ENCODE measurements at regions not wholly inside any gene's neighbourhood (a gene's known extent, or its start where the extent isn't known, plus 50 kb on each side); places are given as distances from the start of the nearest gene placed in this dataset.

GRCh38 chr12:126797525-126797924, 1469.4 kb upstream of the TMEM132C start:
- Mint-ChIP-seq H3K27me3 (ENCODE audit: low read depth) (peaks cover 2% of the 10 kb centered on the region; the same call in 1 of the 2 replicates), H3K4me3 (no peak overlapping the region), H3K36me3 (peaks cover 57% of the 10 kb centered on the region), H3K9me3 (peaks cover 76% of the 10 kb centered on the region), H3K4me1 (no peaks in the 10 kb centered on the region), H3K27ac (no peak overlapping the region)
- no peak for DNase-seq (ENCODE audit: low spot score)
- ATAC-seq: no peak
- no peak for TF ChIP-seq TEAD1 (CRISPR knock-in tag; IDR thresholded peaks at IDR 0.05)
- TF ChIP-seq ATF3 (CRISPR knock-in tag; conservative IDR thresholded peaks at IDR 0.05): no peak
- TF ChIP-seq HMGXB4 (CRISPR knock-in tag; IDR thresholded peaks at IDR 0.05): no peak
- no peak for TF ChIP-seq CDX4 (CRISPR knock-in tag; IDR thresholded peaks at IDR 0.05; ENCODE audit: borderline replicate concordance)
- ChIA-PET POLR2A (no interaction called here), CTCF (no interaction called here)

GRCh38 chr12:126798449-126798848, 1468.5 kb upstream of the TMEM132C start:
- H3K9me3 Mint-ChIP-seq: peaks cover 82% of the 10 kb centered on the region
- ATAC-seq (no peak), DNase-seq (ENCODE audit: low spot score) (no peak)
- H3K4me1 Mint-ChIP-seq: no peaks in the 10 kb centered on the region
- H3K4me3 Mint-ChIP-seq: no peak overlapping the region
- TF ChIP-seq CREB1 (CRISPR knock-in tag; IDR thresholded peaks at IDR 0.05) (no peak), MAX (CRISPR knock-in tag; IDR thresholded peaks at IDR 0.05) (no peak), RORB (CRISPR knock-in tag; IDR thresholded peaks at IDR 0.05) (no peak), USF2 (CRISPR knock-in tag; IDR thresholded peaks at IDR 0.05) (no peak), ZNF532 (CRISPR knock-in tag; IDR thresholded peaks at IDR 0.05; ENCODE audit: borderline replicate concordance) (no peak), IRF1 (CRISPR knock-in tag; IDR thresholded peaks at IDR 0.05) (no peak), ZBTB21 (CRISPR knock-in tag; IDR thresholded peaks at IDR 0.05; ENCODE audit: borderline replicate concordance) (no peak)
- ChIA-PET CTCF (no interaction called here), POLR2A (no interaction called here)
- peaks cover 63% of the 10 kb centered on the region for H3K36me3 Mint-ChIP-seq
- H3K27ac Mint-ChIP-seq: no peak overlapping the region
- H3K27me3 Mint-ChIP-seq (ENCODE audit: low read depth): no peaks in the 10 kb centered on the region

- peaks cover 82% of the 10 kb centered on the region for H3K36me3 Mint-ChIP-seq
- DNase-seq (ENCODE audit: low spot score): no peak
- no peak overlapping the region for H3K27ac Mint-ChIP-seq
- H3K4me3 Mint-ChIP-seq: no peak overlapping the region
- peaks cover 7% of the 10 kb centered on the region; the same call in 1 of the 2 replicates for H3K27me3 Mint-ChIP-seq (ENCODE audit: low read depth)
- H3K9me3 Mint-ChIP-seq: peaks cover 88% of the 10 kb centered on the region
- H3K4me1 Mint-ChIP-seq: no peaks in the 10 kb centered on the region
- ChIA-PET POLR2A (no interaction called here), CTCF (no interaction called here)
- no peak for ATAC-seq
- TF ChIP-seq SP1 (CRISPR knock-in tag; conservative IDR thresholded peaks at IDR 0.05): no peak
- no peak for TF ChIP-seq NFYB (CRISPR knock-in tag; conservative IDR thresholded peaks at IDR 0.05; ENCODE audit: low read depth)
- TF ChIP-seq E2F5 (CRISPR knock-in tag; IDR thresholded peaks at IDR 0.05): no peak
- TF ChIP-seq CREB1 (CRISPR knock-in tag; IDR thresholded peaks at IDR 0.05): no peak
- TF ChIP-seq ZBTB21 (CRISPR knock-in tag; IDR thresholded peaks at IDR 0.05; ENCODE audit: borderline replicate concordance): no peak
- TF ChIP-seq SOX15 (CRISPR knock-in tag; IDR thresholded peaks at IDR 0.05): no peak
- TF ChIP-seq FOXJ3 (CRISPR knock-in tag; IDR thresholded peaks at IDR 0.05; ENCODE audit: borderline replicate concordance): no peak
- no peak for TF ChIP-seq HMGA2 (CRISPR knock-in tag; IDR thresholded peaks at IDR 0.05)
- no peak for TF ChIP-seq TCF7 (CRISPR knock-in tag; IDR thresholded peaks at IDR 0.05; ENCODE audit: low read depth)
- TF ChIP-seq GRHL2 (CRISPR knock-in tag; IDR thresholded peaks at IDR 0.05; ENCODE audit: insufficient replicate concordance, severe bottlenecking): no peak
These were observed 1459.6 kb upstream of the TMEM132C start for GRCh38 chr12:126807312-126807865.
